ENCODE measurements at regions not wholly inside any gene's neighbourhood (a gene's known extent, or its start where the extent isn't known, plus 50 kb on each side); places are given as distances from the start of the nearest gene placed in this dataset.

- TF ChIP-seq CTCF (conservative IDR thresholded peaks at IDR 0.05), result no peak
- TF ChIP-seq ZFX (IDR thresholded peaks at IDR 0.05), result no peak
Measured at GRCh38 chr10:55495555-55495954, 694.5 kb upstream of the PCDH15 start.

All from C4-2B (cell line).